ENCODE measurements at regions not wholly inside any gene's neighbourhood (a gene's known extent, or its start where the extent isn't known, plus 50 kb on each side); places are given as distances from the start of the nearest gene placed in this dataset.

- no peaks in the 10 kb centered on the region for H3K27me3 Mint-ChIP-seq (ENCODE audit: low read depth, unreplicated experiment)
- no peak overlapping the region for H3K4me3 Mint-ChIP-seq (ENCODE audit: unreplicated experiment)
- H3K27ac Mint-ChIP-seq (ENCODE audit: unreplicated experiment): no peak overlapping the region
- H3K79me2 ChIP-seq (ENCODE audit: insufficient read depth, low read length): no peaks in the 10 kb centered on the region
- H3K4me3 ChIP-seq (ENCODE audit: insufficient read depth, low read depth, low read length): no peak overlapping the region
- H3K4me1 Mint-ChIP-seq (ENCODE audit: low read depth, unreplicated experiment): no peaks in the 10 kb centered on the region
- no peaks in the 10 kb centered on the region for H3K27me3 ChIP-seq (ENCODE audit: insufficient read depth, low read length)
- no peak overlapping the region for H2AFZ ChIP-seq (ENCODE audit: low read depth, low read length)
- no peaks in the 10 kb centered on the region for H4K20me1 ChIP-seq (ENCODE audit: insufficient read depth, low read length)
- FAIRE-seq: no peak
- no peak overlapping the region for H3K27ac ChIP-seq (ENCODE audit: low read depth, low read length)
- H3K4me1 ChIP-seq (ENCODE audit: insufficient read depth, low read length): no peaks in the 10 kb centered on the region
- DNase-seq (ENCODE audit: low read depth): no peak
- peaks cover 21% of the 10 kb centered on the region for H3K9me3 Mint-ChIP-seq (ENCODE audit: unreplicated experiment)
- H3K9ac ChIP-seq (ENCODE audit: low read length): no peak overlapping the region
- H3K4me2 ChIP-seq (ENCODE audit: low read length): no peak overlapping the region
- H3K36me3 ChIP-seq (ENCODE audit: insufficient read depth, low read length): no peaks in the 10 kb centered on the region
- no peaks in the 10 kb centered on the region for H3K36me3 Mint-ChIP-seq (ENCODE audit: low read depth, unreplicated experiment)
- TF ChIP-seq EZH2 (IDR thresholded peaks at IDR 0.05; ENCODE audit: insufficient read depth, low read length) (no peak), CTCF (IDR thresholded peaks at IDR 0.05; ENCODE audit: insufficient read depth, low read depth, low read length) (no peak)
- peaks cover 5% of the 10 kb centered on the region for H3K9me3 ChIP-seq (ENCODE audit: insufficient read depth, low read depth, low read length)
Measured at GRCh38 chrX:1140236-1140681, 72.2 kb downstream of the CRLF2 start.

- H3K36me3 Mint-ChIP-seq (ENCODE audit: low read depth, unreplicated experiment): no peaks in the 10 kb centered on the region
- Histone ChIP-seq H3K4me1 (ENCODE audit: insufficient read depth, low read length) (no peaks in the 10 kb centered on the region), H3K27me3 (ENCODE audit: insufficient read depth, low read length) (no peaks in the 10 kb centered on the region), H4K20me1 (ENCODE audit: insufficient read depth, low read length) (no peaks in the 10 kb centered on the region), H3K79me2 (ENCODE audit: insufficient read depth, low read length) (no peaks in the 10 kb centered on the region), H3K4me2 (ENCODE audit: low read length) (no peak overlapping the region), H3K36me3 (ENCODE audit: insufficient read depth, low read length) (no peaks in the 10 kb centered on the region), H3K9ac (ENCODE audit: low read length) (no peak overlapping the region), H2AFZ (ENCODE audit: low read depth, low read length) (no peak overlapping the region), H3K27ac (ENCODE audit: low read depth, low read length) (no peak overlapping the region), H3K9me3 (ENCODE audit: insufficient read depth, low read depth, low read length) (peaks cover 8% of the 10 kb centered on the region), H3K4me3 (ENCODE audit: insufficient read depth, low read depth, low read length) (no peak overlapping the region)
- no peak for DNase-seq (ENCODE audit: low read depth)
- no peaks in the 10 kb centered on the region for H3K27me3 Mint-ChIP-seq (ENCODE audit: low read depth, unreplicated experiment)
- FAIRE-seq: no peak
- H3K27ac Mint-ChIP-seq (ENCODE audit: unreplicated experiment): no peak overlapping the region
- no peak overlapping the region for H3K4me3 Mint-ChIP-seq (ENCODE audit: unreplicated experiment)
- peaks cover 19% of the 10 kb centered on the region for H3K9me3 Mint-ChIP-seq (ENCODE audit: unreplicated experiment)
- no peaks in the 10 kb centered on the region for H3K4me1 Mint-ChIP-seq (ENCODE audit: low read depth, unreplicated experiment)
- TF ChIP-seq CTCF (IDR thresholded peaks at IDR 0.05; ENCODE audit: insufficient read depth, low read depth, low read length): no peak
- TF ChIP-seq EZH2 (IDR thresholded peaks at IDR 0.05; ENCODE audit: insufficient read depth, low read length): no peak
Measured at GRCh38 chrX:1139185-1139500, 73.3 kb downstream of the CRLF2 start.

GRCh38 chrX:1138476-1139184, 73.8 kb downstream of the CRLF2 start:
- Histone ChIP-seq H3K9me3 (ENCODE audit: insufficient read depth, low read depth, low read length) (peaks cover 8% of the 10 kb centered on the region), H3K36me3 (ENCODE audit: insufficient read depth, low read length) (no peaks in the 10 kb centered on the region), H3K27me3 (ENCODE audit: insufficient read depth, low read length) (no peaks in the 10 kb centered on the region), H3K4me1 (ENCODE audit: insufficient read depth, low read length) (no peaks in the 10 kb centered on the region), H3K27ac (ENCODE audit: low read depth, low read length) (no peak overlapping the region), H3K4me3 (ENCODE audit: insufficient read depth, low read depth, low read length) (no peak overlapping the region), H3K79me2 (ENCODE audit: insufficient read depth, low read length) (no peaks in the 10 kb centered on the region), H3K9ac (ENCODE audit: low read length) (no peak overlapping the region), H3K4me2 (ENCODE audit: low read length) (no peak overlapping the region), H2AFZ (ENCODE audit: low read depth, low read length) (no peak overlapping the region), H4K20me1 (ENCODE audit: insufficient read depth, low read length) (no peaks in the 10 kb centered on the region)
- DNase-seq (ENCODE audit: low read depth) (no peak), FAIRE-seq (no peak)
- no peaks in the 10 kb centered on the region for H3K27me3 Mint-ChIP-seq (ENCODE audit: low read depth, unreplicated experiment)
- peaks cover 19% of the 10 kb centered on the region for H3K9me3 Mint-ChIP-seq (ENCODE audit: unreplicated experiment)
- no peaks in the 10 kb centered on the region for H3K36me3 Mint-ChIP-seq (ENCODE audit: low read depth, unreplicated experiment)
- H3K27ac Mint-ChIP-seq (ENCODE audit: unreplicated experiment): no peak overlapping the region
- H3K4me1 Mint-ChIP-seq (ENCODE audit: low read depth, unreplicated experiment): no peaks in the 10 kb centered on the region
- H3K4me3 Mint-ChIP-seq (ENCODE audit: unreplicated experiment): no peak overlapping the region
- TF ChIP-seq EZH2 (IDR thresholded peaks at IDR 0.05; ENCODE audit: insufficient read depth, low read length) (no peak), CTCF (IDR thresholded peaks at IDR 0.05; ENCODE audit: insufficient read depth, low read depth, low read length) (no peak)
